ENCODE measurements at regions not wholly inside any gene's neighbourhood (a gene's known extent, or its start where the extent isn't known, plus 50 kb on each side); places are given as distances from the start of the nearest gene placed in this dataset.

GRCh38 chr13:48583859-48584311 is 51.0 kb upstream of the RCBTB2 start:
- 90% methylated on average over 3 of the region's 3 CpGs for WGBS (ENCODE audit: insufficient coverage)
- no peaks in the 10 kb centered on the region for H3K9me3 Mint-ChIP-seq
- H3K4me3 Mint-ChIP-seq: no peak overlapping the region
- Histone ChIP-seq H3K9me3 (ENCODE audit: control insufficient read depth, insufficient read depth, low read length) (no peaks in the 10 kb centered on the region), H3K4me1 (ENCODE audit: control insufficient read depth, insufficient read depth, low read length) (peaks cover 30% of the 10 kb centered on the region), H3K36me3 (ENCODE audit: control insufficient read depth, insufficient read depth, low read length) (no peaks in the 10 kb centered on the region), H3K27me3 (ENCODE audit: control insufficient read depth, insufficient read depth, low read length) (no peaks in the 10 kb centered on the region), H3K27ac (ENCODE audit: low read length) (no peak overlapping the region), H3K4me3 (ENCODE audit: low read length) (no peak overlapping the region)
- no peak overlapping the region for H3K27ac Mint-ChIP-seq
- ATAC-seq (no peak), DNase-seq (no peak)
- H3K27me3 Mint-ChIP-seq (ENCODE audit: low read depth in 2 of 2): peaks cover 0 to 9% of the 10 kb centered on the region in 2 donors
- H3K36me3 Mint-ChIP-seq: no peaks in the 10 kb centered on the region
- TF ChIP-seq, protein P1, sequence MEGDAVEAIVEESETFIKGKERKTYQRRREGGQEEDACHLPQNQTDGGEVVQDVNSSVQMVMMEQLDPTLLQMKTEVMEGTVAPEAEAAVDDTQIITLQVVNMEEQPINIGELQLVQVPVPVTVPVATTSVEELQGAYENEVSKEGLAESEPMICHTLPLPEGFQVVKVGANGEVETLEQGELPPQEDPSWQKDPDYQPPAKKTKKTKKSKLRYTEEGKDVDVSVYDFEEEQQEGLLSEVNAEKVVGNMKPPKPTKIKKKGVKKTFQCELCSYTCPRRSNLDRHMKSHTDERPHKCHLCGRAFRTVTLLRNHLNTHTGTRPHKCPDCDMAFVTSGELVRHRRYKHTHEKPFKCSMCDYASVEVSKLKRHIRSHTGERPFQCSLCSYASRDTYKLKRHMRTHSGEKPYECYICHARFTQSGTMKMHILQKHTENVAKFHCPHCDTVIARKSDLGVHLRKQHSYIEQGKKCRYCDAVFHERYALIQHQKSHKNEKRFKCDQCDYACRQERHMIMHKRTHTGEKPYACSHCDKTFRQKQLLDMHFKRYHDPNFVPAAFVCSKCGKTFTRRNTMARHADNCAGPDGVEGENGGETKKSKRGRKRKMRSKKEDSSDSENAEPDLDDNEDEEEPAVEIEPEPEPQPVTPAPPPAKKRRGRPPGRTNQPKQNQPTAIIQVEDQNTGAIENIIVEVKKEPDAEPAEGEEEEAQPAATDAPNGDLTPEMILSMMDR (IDR thresholded peaks at IDR 0.05): no peak
- intact Hi-C loops (cut with micrococcal nuclease): loop anchor here (5.0 kb wide), 1 partner anchor 182 kb away; no protein-coding TSS in a partner anchor
- peaks cover 25% of the 10 kb centered on the region in 2 donors for H3K4me1 Mint-ChIP-seq

- Histone ChIP-seq H3K36me3 (ENCODE audit: control insufficient read depth, insufficient read depth, low read length) (no peaks in the 10 kb centered on the region), H3K4me3 (ENCODE audit: low read length) (no peak overlapping the region), H3K27me3 (ENCODE audit: control insufficient read depth, insufficient read depth, low read length) (no peaks in the 10 kb centered on the region), H3K9me3 (ENCODE audit: control insufficient read depth, insufficient read depth, low read length) (no peaks in the 10 kb centered on the region), H3K4me1 (ENCODE audit: control insufficient read depth, insufficient read depth, low read length) (peaks cover 22% of the 10 kb centered on the region), H3K27ac (ENCODE audit: low read length) (no peak overlapping the region)
- Mint-ChIP-seq H3K27me3 (ENCODE audit: low read depth in 2 of 2) (peaks cover 0 to 5% of the 10 kb centered on the region in 2 donors), H3K9me3 (no peaks in the 10 kb centered on the region), H3K27ac (no peak overlapping the region), H3K4me1 (peaks cover 22 to 26% of the 10 kb centered on the region in 2 donors), H3K4me3 (no peak overlapping the region), H3K36me3 (no peaks in the 10 kb centered on the region)
- peak in 1 of 3 donors; percentile 53 for ATAC-seq
- DNase-seq: no peak
- TF ChIP-seq, protein P1 (IDR thresholded peaks at IDR 0.05): no peak
- intact Hi-C loops (cut with micrococcal nuclease): no loop called here
- WGBS (ENCODE audit: insufficient coverage): 42% methylated on average over 2 of the region's 2 CpGs
Observed at GRCh38 chr13:48585456-48585840, 52.6 kb upstream of the RCBTB2 start.

DNA sequence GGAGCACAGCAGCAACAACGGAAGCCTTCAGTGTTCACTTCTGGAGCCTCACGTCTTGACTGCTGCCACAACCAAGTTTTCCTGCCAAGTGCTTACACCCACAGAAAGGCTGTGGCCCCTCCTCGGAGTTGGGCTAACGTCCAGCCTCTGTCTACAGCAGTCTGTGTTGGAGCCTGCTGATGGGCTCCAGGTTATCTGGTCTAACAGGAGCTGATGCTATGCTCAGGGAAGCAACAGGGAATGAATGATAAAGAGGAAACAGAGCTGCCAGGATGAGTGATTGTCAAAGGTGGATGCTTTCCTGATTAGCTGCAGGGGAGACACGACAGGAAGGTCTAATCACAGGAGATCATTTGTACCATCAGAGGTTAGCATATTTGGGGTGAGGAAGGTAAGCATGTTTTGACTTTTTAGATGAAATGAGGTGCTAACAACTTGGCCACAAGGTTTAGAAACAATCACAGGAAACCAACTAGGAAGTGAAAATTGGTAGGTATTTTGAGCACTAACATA is 53.8 kb upstream of the RCBTB2 start:
- H3K27ac ChIP-seq (ENCODE audit: low read length): peak overlapping the region; percentile 19
- WGBS (ENCODE audit: insufficient coverage): 4% methylated on average over 5 of the region's 5 CpGs
- Mint-ChIP-seq H3K27ac (peak overlapping the region; percentile 33 to 83), H3K27me3 (ENCODE audit: low read depth in 2 of 2) (peaks cover 0 to 3% of the 10 kb centered on the region in 2 donors), H3K4me3 (peak overlapping the region; percentile 59), H3K36me3 (no peaks in the 10 kb centered on the region), H3K9me3 (no peaks in the 10 kb centered on the region), H3K4me1 (peaks cover 20 to 26% of the 10 kb centered on the region in 2 donors)
- no peaks in the 10 kb centered on the region for H3K36me3 ChIP-seq (ENCODE audit: control insufficient read depth, insufficient read depth, low read length)
- H3K9me3 ChIP-seq (ENCODE audit: control insufficient read depth, insufficient read depth, low read length): no peaks in the 10 kb centered on the region
- H3K4me1 ChIP-seq (ENCODE audit: control insufficient read depth, insufficient read depth, low read length): peaks cover 22% of the 10 kb centered on the region
- intact Hi-C loops (cut with micrococcal nuclease): no loop called here
- H3K4me3 ChIP-seq (ENCODE audit: low read length): no peak overlapping the region
- TF ChIP-seq, protein P1 (IDR thresholded peaks at IDR 0.05): no peak
- H3K27me3 ChIP-seq (ENCODE audit: control insufficient read depth, insufficient read depth, low read length): no peaks in the 10 kb centered on the region
- peak in 1 of 2 donors; percentile 19 for DNase-seq
- peak in 2 of 3 donors; percentile 29 to 45 for ATAC-seq

GRCh38 chr13:48588120-48588519 is 55.2 kb upstream of the RCBTB2 start:
- no peaks in the 10 kb centered on the region for H3K36me3 Mint-ChIP-seq
- DNase-seq (no peak), ATAC-seq (no peak)
- peaks cover 20 to 26% of the 10 kb centered on the region in 2 donors for H3K4me1 Mint-ChIP-seq
- Histone ChIP-seq H3K9me3 (ENCODE audit: control insufficient read depth, insufficient read depth, low read length) (no peaks in the 10 kb centered on the region), H3K36me3 (ENCODE audit: control insufficient read depth, insufficient read depth, low read length) (no peaks in the 10 kb centered on the region), H3K4me1 (ENCODE audit: control insufficient read depth, insufficient read depth, low read length) (peaks cover 22% of the 10 kb centered on the region), H3K4me3 (ENCODE audit: low read length) (no peak overlapping the region), H3K27ac (ENCODE audit: low read length) (no peak overlapping the region), H3K27me3 (ENCODE audit: control insufficient read depth, insufficient read depth, low read length) (no peaks in the 10 kb centered on the region)
- no peaks in the 10 kb centered on the region for H3K9me3 Mint-ChIP-seq
- H3K27me3 Mint-ChIP-seq (ENCODE audit: low read depth in 2 of 2): peaks cover 0 to 3% of the 10 kb centered on the region in 2 donors
- TF ChIP-seq, protein P1 (IDR thresholded peaks at IDR 0.05): no peak
- no peak overlapping the region for H3K27ac Mint-ChIP-seq
- no peak overlapping the region for H3K4me3 Mint-ChIP-seq
- intact Hi-C loops (cut with micrococcal nuclease): no loop called here
- WGBS (ENCODE audit: insufficient coverage): 100% methylated on average over 2 of the region's 2 CpGs
